Trophoblast cell (in vitro differentiated cells and primary cell): ENCODE measurements at regions not wholly inside any gene's neighbourhood (a gene's known extent, or its start where the extent isn't known, plus 50 kb on each side); places are given as distances from the start of the nearest gene placed in this dataset.

Source experiments
- DNase-seq, 2 donors: peaks; one replicate each; pipeline ENCODE4 v3.0.0-alpha.2; 2016
- H2AFZ ChIP-seq: 2 replicates; pipeline ENCODE4 v1.6.1; 2013; ENCODE audit warnings: low read length, moderate library complexity, mild to moderate bottlenecking; ENCODE audit not compliant: insufficient read depth, poor library complexity
- H2AK5ac ChIP-seq: 2 replicates; pipeline ENCODE4 v1.6.1; 2013; ENCODE audit warnings: mild to moderate bottlenecking, low read length
- H2BK120ac ChIP-seq: 2 replicates; pipeline ENCODE4 v1.6.1; 2013; ENCODE audit warnings: low read length, mild to moderate bottlenecking, moderate library complexity; ENCODE audit not compliant: insufficient read depth, poor library complexity
- H2BK12ac ChIP-seq: 2 replicates; pipeline ENCODE4 v1.6.1; 2013; ENCODE audit warnings: mild to moderate bottlenecking, low read length, moderate library complexity
- H2BK5ac ChIP-seq: 2 replicates; pipeline ENCODE4 v1.6.1; 2013; ENCODE audit warnings: low read length, low read depth, moderate library complexity, mild to moderate bottlenecking; ENCODE audit not compliant: poor library complexity
- H3K14ac ChIP-seq: 2 replicates; pipeline ENCODE4 v1.6.1; 2013; ENCODE audit warnings: mild to moderate bottlenecking, low read length
- H3K18ac ChIP-seq: 2 replicates; pipeline ENCODE4 v1.6.1; 2013; ENCODE audit warnings: mild to moderate bottlenecking, low read length
- H3K23ac ChIP-seq: 2 replicates; pipeline ENCODE4 v1.6.1; 2013; ENCODE audit warnings: low read length
- H3K27ac ChIP-seq: 2 replicates; pipeline ENCODE4 v1.5.1; 2013; ENCODE audit warnings: low read depth, mild to moderate bottlenecking, inconsistent platforms, low read length, moderate library complexity
- H3K27me3 ChIP-seq: 2 replicates; pipeline ENCODE4 v1.6.1; 2013; ENCODE audit warnings: inconsistent platforms, mild to moderate bottlenecking, low read length, moderate library complexity; ENCODE audit not compliant: insufficient read depth
- H3K36me3 ChIP-seq, 2 experiments: 1 replicate in 1 of 2; 2 replicates in 1 of 2; pipeline ENCODE4 v1.6.1; 2013; ENCODE audit warnings: low read length in 2 of 2, mild to moderate bottlenecking in 2 of 2, moderate library complexity in 1 of 2; ENCODE audit not compliant: insufficient read depth in 2 of 2, control insufficient read depth in 1 of 2
- H3K4ac ChIP-seq: 2 replicates; pipeline ENCODE4 v1.6.1; 2013; ENCODE audit warnings: low read depth, mild to moderate bottlenecking, low read length, moderate library complexity
- H3K4me1 ChIP-seq, 2 experiments: 1 replicate in 1 of 2; 2 replicates in 1 of 2; pipeline ENCODE4 v1.6.1; 2013; ENCODE audit warnings: low read length in 2 of 2, mild to moderate bottlenecking in 2 of 2, moderate library complexity in 1 of 2; ENCODE audit not compliant: insufficient read depth in 2 of 2, control insufficient read depth in 1 of 2
- H3K4me2 ChIP-seq: 2 replicates; pipeline ENCODE4 v1.6.1; 2013; ENCODE audit warnings: inconsistent platforms, mild to moderate bottlenecking, low read length, moderate library complexity
- H3K4me3 ChIP-seq: 2 replicates; pipeline ENCODE4 v1.5.1; 2013; ENCODE audit warnings: mild to moderate bottlenecking, low read depth, low read length, inconsistent platforms
- H3K79me1 ChIP-seq: one replicate; pipeline ENCODE4 v1.6.1; 2013; ENCODE audit warnings: low read length
- H3K79me2 ChIP-seq: 2 replicates; pipeline ENCODE4 v1.6.1; 2013; ENCODE audit warnings: low read length, mild to moderate bottlenecking; ENCODE audit not compliant: control insufficient read depth, insufficient read depth, poor library complexity
- H3K9ac ChIP-seq: 2 replicates; pipeline ENCODE4 v1.6.1; 2013; ENCODE audit warnings: mild to moderate bottlenecking, low read length
- H3K9me3 ChIP-seq: 2 replicates; pipeline ENCODE4 v1.6.1; 2013; ENCODE audit warnings: low read depth, mild to moderate bottlenecking, control low read depth, inconsistent platforms, low read length; ENCODE audit not compliant: insufficient read depth
- H4K12ac ChIP-seq: 2 replicates; pipeline ENCODE4 v1.6.1; 2013; ENCODE audit warnings: low read depth, mild to moderate bottlenecking, low read length, moderate library complexity
- H4K8ac ChIP-seq: 2 replicates; pipeline ENCODE4 v1.6.1; 2013; ENCODE audit warnings: low read depth, mild to moderate bottlenecking, low read length, moderate library complexity
- H4K91ac ChIP-seq: one replicate; pipeline ENCODE4 v1.6.1; 2013; ENCODE audit warnings: low read depth, mild to moderate bottlenecking, low read length, moderate library complexity
- WGBS: extraction: QIAGEN DNeasy Blood & Tissue Kit; methylation state at CpG from one replicate; pipeline ENCODE4 v1.1.7; 2013; ENCODE audit warnings: missing lambda C conversion rate; ENCODE audit not compliant: insufficient read length, insufficient coverage; ENCODE audit errors: extremely low coverage; 5-methylcytosine and 5-hydroxymethylcytosine counted together

DNA sequence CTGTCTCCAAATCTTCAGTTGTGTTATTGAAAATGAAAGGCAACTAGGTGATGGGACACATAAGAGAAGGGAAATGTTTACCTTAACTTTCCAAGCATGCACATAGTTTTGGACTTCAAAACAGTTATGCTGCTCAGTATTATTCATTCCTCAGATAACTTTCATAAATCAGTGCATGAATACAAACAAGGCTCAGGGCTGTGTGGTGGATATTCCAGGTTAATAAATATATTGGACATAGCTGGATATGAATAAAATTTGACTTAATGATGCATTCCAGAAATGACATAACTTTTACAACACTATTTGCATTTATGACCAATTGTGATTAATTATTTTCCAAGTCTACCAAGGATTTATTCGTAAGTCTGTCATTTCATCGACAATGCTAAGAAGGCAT, 301.2 kb upstream of the ZNF804A start:
- Histone ChIP-seq H2BK12ac (no peak overlapping the region), H3K36me3 (no peaks in the 10 kb centered on the region), H2AFZ (no peak overlapping the region), H3K23ac (no peak overlapping the region), H3K27ac (no peak overlapping the region), H3K27me3 (no peaks in the 10 kb centered on the region), H3K18ac (no peak overlapping the region), H4K12ac (no peak overlapping the region), H4K91ac (no peak overlapping the region), H3K4me1 (no peaks in the 10 kb centered on the region), H3K79me2 (no peaks in the 10 kb centered on the region), H3K79me1 (no peaks in the 10 kb centered on the region), H3K14ac (no peak overlapping the region), H2AK5ac (no peak overlapping the region), H2BK120ac (no peak overlapping the region), H3K4ac (no peak overlapping the region), H3K4me2 (no peak overlapping the region), H3K9ac (no peak overlapping the region), H2BK5ac (no peak overlapping the region), H3K9me3 (no peaks in the 10 kb centered on the region), H3K4me3 (no peak overlapping the region), H4K8ac (no peak overlapping the region)
- no peak for DNase-seq
- no CpG with 5 or more reads among the region's 2 CpGs for WGBS

- H2BK120ac ChIP-seq = no peak overlapping the region
These were observed 295.8 kb upstream of the ZNF804A start for GRCh38 chr2:184302506-184302905.

GRCh38 chr2:184304006-184304405, 294.3 kb upstream of the ZNF804A start:
- H2BK120ac ChIP-seq = no peak overlapping the region
- no peak overlapping the region for H3K4ac ChIP-seq
- no peak for DNase-seq
- no peak overlapping the region for H3K14ac ChIP-seq
- no peak overlapping the region for H2AK5ac ChIP-seq
- no peaks in the 10 kb centered on the region for H3K9me3 ChIP-seq
- H4K12ac ChIP-seq = no peak overlapping the region
- no peak overlapping the region for H3K4me2 ChIP-seq
- no peaks in the 10 kb centered on the region for H3K4me1 ChIP-seq
- H2BK12ac ChIP-seq = no peak overlapping the region
- H3K79me2 ChIP-seq = no peaks in the 10 kb centered on the region
- no peak overlapping the region for H3K23ac ChIP-seq
- no peak overlapping the region for H4K8ac ChIP-seq
- H3K9ac ChIP-seq = no peak overlapping the region
- H3K79me1 ChIP-seq = no peaks in the 10 kb centered on the region
- no peak overlapping the region for H2AFZ ChIP-seq
- no peaks in the 10 kb centered on the region for H3K36me3 ChIP-seq
- H3K27me3 ChIP-seq = no peaks in the 10 kb centered on the region
- no peak overlapping the region for H3K4me3 ChIP-seq
- H2BK5ac ChIP-seq = no peak overlapping the region
- H4K91ac ChIP-seq = no peak overlapping the region
- no peak overlapping the region for H3K27ac ChIP-seq
- H3K18ac ChIP-seq = no peak overlapping the region

More at GRCh38 chr2:184302506-184302905, 295.8 kb upstream of the ZNF804A start:
- Histone ChIP-seq H3K4me1 (no peaks in the 10 kb centered on the region), H3K9me3 (no peaks in the 10 kb centered on the region), H2BK12ac (no peak overlapping the region), H3K23ac (no peak overlapping the region), H3K79me1 (no peaks in the 10 kb centered on the region), H3K36me3 (no peaks in the 10 kb centered on the region), H4K8ac (no peak overlapping the region), H2AK5ac (no peak overlapping the region), H3K18ac (no peak overlapping the region), H3K14ac (no peak overlapping the region), H3K4me2 (no peak overlapping the region), H3K79me2 (no peaks in the 10 kb centered on the region), H4K12ac (no peak overlapping the region), H4K91ac (no peak overlapping the region), H3K9ac (no peak overlapping the region), H3K4ac (no peak overlapping the region), H3K4me3 (no peak overlapping the region), H3K27me3 (no peaks in the 10 kb centered on the region), H2BK5ac (no peak overlapping the region), H3K27ac (no peak overlapping the region), H2AFZ (no peak overlapping the region)
- no peak for DNase-seq

- no CpG with 5 or more reads among the region's 4 CpGs for WGBS
- Histone ChIP-seq H3K14ac (no peak overlapping the region), H4K91ac (no peak overlapping the region), H3K9ac (no peak overlapping the region), H3K4me2 (no peak overlapping the region), H3K9me3 (no peaks in the 10 kb centered on the region), H3K4ac (no peak overlapping the region), H2BK5ac (no peak overlapping the region), H3K18ac (no peak overlapping the region), H2BK12ac (no peak overlapping the region), H3K27ac (no peak overlapping the region), H3K4me3 (no peak overlapping the region), H3K79me2 (no peaks in the 10 kb centered on the region), H3K79me1 (no peaks in the 10 kb centered on the region), H4K12ac (no peak overlapping the region), H2BK120ac (no peak overlapping the region), H3K27me3 (no peaks in the 10 kb centered on the region), H3K23ac (no peak overlapping the region), H3K36me3 (no peaks in the 10 kb centered on the region), H2AK5ac (no peak overlapping the region), H2AFZ (no peak overlapping the region), H3K4me1 (no peaks in the 10 kb centered on the region), H4K8ac (no peak overlapping the region)
- DNase-seq = no peak
These were observed 293.2 kb upstream of the ZNF804A start for GRCh38 chr2:184305105-184305504.

DNA sequence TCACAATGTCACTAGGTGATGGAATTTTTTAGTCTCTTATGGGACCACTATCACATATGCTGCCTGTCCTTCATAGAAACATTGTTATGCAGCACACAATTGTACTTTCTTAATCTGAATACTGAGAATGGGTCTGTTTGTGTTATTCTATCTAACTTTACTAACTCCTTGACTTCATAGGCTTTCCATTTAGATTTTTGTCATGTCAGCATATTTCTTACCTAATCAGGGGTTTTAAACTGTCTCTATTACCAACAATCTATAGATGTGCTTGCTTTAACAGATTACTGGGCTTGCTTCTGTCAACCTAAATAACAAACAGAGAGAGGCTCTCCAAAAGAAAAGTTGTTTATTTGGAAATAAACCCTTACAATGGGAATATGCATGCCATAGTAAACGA, 289.6 kb upstream of the ZNF804A start:
- Histone ChIP-seq H3K27me3 (no peaks in the 10 kb centered on the region), H3K79me2 (no peaks in the 10 kb centered on the region), H3K14ac (no peak overlapping the region), H2BK12ac (no peak overlapping the region), H2BK5ac (no peak overlapping the region), H3K36me3 (no peaks in the 10 kb centered on the region), H3K23ac (no peak overlapping the region), H3K27ac (no peak overlapping the region), H3K4me1 (no peaks in the 10 kb centered on the region), H3K4me2 (no peak overlapping the region), H2AFZ (no peak overlapping the region), H3K18ac (no peak overlapping the region), H3K4ac (no peak overlapping the region), H3K4me3 (no peak overlapping the region), H4K8ac (no peak overlapping the region), H3K9me3 (no peaks in the 10 kb centered on the region), H3K79me1 (no peaks in the 10 kb centered on the region), H2BK120ac (no peak overlapping the region), H2AK5ac (no peak overlapping the region), H3K9ac (no peak overlapping the region), H4K12ac (no peak overlapping the region), H4K91ac (no peak overlapping the region)
- DNase-seq = no peak
- WGBS = no CpG with 5 or more reads among the region's 1 CpG
